Tibial nerve (tissue), 3 donors: ENCODE measurements at regions not wholly inside any gene's neighbourhood (a gene's known extent, or its start where the extent isn't known, plus 50 kb on each side); places are given as distances from the start of the nearest gene placed in this dataset.

Experiments
- POLR2A ChIP-seq, 2 donors: fragments of 450-650 bp; IDR thresholded peaks; one replicate each; pipeline ENCODE4 v1.6.1; 2017; ENCODE audit warnings: antibody characterized with exemption in 2 of 2, mild to moderate bottlenecking in 2 of 2, moderate library complexity in 2 of 2
- TF ChIP-seq, protein P1 (sequence below), 5 experiments: fragments of 200-600 bp in 3 of 5; fragments of 450-650 bp in 2 of 5; sonication (generic) in 3 of 5; IDR thresholded peaks; one replicate each; pipeline ENCODE4 v1.5.1; 2016 to 2019; ENCODE audit warnings: antibody characterized with exemption in 5 of 5, mild to moderate bottlenecking in 3 of 5, moderate library complexity in 2 of 5

DNA sequence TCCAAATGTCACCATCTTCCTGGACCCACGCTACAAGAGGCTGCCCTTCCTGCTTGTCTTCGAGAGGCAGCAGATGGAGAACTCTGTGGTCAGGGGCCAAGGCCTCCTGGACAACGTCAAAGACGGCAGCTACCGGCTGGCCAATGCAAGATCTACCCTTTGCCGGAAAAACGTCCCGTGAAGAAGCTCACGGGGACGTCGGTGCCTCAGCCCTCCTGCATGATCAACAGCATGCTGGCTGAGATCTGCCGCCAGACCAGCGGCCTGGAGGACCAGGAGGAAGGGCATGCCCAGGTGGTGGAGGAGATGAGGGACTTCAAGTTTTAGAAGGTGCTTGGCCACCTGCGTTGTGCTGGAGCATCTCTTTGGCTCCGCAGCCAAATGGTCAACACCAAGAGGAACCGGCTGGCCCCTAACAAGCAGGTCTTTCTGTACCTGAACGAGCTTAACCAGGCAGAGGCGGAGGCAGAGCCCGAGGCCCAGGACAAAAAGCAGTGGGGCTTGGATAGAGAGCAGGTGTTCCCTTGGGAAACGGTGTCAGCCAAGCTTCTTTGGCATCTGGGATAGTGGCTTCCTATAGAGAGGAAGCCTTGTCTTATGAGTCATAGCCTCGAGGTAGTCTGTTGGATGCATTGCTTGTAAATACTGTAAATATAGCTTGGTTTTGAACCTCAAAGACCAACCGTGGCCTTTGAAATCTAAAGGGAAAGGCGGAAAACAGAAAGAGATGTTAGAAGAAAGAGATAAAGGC, 94.8 kb upstream of the ELOVL6 start:
- TF ChIP-seq POLR2A (IDR thresholded peaks at IDR 0.05): no peak
- TF ChIP-seq, protein P1, sequence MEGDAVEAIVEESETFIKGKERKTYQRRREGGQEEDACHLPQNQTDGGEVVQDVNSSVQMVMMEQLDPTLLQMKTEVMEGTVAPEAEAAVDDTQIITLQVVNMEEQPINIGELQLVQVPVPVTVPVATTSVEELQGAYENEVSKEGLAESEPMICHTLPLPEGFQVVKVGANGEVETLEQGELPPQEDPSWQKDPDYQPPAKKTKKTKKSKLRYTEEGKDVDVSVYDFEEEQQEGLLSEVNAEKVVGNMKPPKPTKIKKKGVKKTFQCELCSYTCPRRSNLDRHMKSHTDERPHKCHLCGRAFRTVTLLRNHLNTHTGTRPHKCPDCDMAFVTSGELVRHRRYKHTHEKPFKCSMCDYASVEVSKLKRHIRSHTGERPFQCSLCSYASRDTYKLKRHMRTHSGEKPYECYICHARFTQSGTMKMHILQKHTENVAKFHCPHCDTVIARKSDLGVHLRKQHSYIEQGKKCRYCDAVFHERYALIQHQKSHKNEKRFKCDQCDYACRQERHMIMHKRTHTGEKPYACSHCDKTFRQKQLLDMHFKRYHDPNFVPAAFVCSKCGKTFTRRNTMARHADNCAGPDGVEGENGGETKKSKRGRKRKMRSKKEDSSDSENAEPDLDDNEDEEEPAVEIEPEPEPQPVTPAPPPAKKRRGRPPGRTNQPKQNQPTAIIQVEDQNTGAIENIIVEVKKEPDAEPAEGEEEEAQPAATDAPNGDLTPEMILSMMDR (IDR thresholded peaks at IDR 0.05): no peak
